ENCODE measurements at regions not wholly inside any gene's neighbourhood (a gene's known extent, or its start where the extent isn't known, plus 50 kb on each side); places are given as distances from the start of the nearest gene placed in this dataset.
A peak's percentile ranks its signal among the peaks of the same experiment; 100 is the strongest.

DNA sequence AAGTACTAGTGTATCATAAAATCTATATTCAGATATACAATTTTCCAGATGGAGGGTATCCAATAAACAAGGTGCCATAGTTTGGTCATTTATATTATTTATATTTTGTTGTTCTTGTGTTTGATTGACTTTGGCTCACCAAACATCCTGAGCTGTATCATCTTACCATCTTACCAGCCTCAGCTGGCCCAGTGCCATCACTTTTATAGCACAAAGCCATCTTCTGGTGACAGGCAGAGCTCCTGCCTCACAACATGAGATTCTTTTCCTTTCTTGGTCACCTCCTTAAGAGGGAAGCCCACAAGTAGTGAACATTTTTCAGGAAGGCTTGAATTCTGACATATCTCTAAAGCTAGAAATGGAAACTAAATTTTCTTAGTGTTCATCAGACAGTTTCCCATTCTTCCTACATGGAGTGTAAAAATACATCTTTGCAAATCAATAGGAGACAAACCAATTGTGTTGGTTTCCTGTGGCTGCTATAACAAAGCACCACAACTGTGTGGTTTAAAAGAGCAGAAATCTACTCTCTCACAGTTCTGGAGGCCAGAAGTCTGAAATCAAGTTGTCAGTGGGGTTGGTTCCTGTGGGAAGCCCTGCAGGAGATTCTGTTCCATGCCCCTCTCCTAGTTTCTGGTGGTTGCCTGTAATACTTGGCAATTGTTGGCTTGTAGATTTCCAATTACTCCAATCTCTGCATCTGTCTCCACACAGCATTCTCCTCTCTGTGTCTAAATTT is 341.8 kb downstream of the MAN2A1 start:
- DNase-seq (ENCODE audit: low read depth in 2 of 2): no peak

DNA sequence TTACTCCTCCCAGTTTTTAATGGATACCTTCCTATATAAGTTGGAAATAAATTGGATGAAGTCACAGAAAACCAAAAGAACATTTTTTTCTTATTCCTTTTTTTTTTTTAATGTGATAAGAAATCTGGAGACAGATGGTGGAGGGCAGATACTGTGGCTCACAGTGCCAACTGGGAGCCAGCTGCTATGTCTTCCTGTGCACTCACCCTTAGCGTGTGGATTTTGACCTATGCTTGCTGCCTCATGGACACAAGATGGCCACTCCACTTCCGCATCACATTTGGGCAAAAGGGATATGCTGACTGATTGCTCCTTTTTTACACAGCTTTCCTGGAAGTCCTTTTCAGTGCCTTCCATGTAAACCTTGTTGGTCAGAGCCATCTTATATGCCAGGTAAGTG is 342.6 kb downstream of the MAN2A1 start:
- no peak for DNase-seq (ENCODE audit: low read depth in 2 of 2)

DNA sequence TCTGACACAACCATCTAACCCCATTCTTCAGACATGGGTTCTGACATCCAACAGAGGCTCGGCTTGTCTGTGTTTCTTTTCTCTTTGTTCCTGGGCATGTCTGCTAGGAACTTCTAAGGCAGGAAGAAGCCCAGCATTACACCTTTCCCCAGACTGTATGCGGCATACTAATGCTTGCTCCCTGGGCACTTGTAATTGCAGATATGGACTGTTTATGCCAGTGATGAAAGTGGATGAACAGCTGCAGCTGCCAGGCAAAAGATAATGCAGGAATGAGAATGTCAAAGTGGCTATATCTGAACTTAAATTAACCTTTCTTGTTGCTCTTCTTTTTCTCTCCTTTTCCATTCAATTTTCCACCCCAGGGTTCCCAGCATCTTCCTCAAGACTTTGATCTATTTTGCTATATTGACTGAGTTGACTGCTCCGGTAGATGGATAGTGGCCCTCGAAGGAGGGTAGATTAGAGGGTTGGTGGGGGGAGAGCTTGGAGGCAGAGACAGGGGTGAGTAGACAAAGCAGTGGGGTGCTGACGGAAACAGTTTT is 344.4 kb downstream of the MAN2A1 start:
- DNase-seq (ENCODE audit: low read depth in 2 of 2): no peak

DNA sequence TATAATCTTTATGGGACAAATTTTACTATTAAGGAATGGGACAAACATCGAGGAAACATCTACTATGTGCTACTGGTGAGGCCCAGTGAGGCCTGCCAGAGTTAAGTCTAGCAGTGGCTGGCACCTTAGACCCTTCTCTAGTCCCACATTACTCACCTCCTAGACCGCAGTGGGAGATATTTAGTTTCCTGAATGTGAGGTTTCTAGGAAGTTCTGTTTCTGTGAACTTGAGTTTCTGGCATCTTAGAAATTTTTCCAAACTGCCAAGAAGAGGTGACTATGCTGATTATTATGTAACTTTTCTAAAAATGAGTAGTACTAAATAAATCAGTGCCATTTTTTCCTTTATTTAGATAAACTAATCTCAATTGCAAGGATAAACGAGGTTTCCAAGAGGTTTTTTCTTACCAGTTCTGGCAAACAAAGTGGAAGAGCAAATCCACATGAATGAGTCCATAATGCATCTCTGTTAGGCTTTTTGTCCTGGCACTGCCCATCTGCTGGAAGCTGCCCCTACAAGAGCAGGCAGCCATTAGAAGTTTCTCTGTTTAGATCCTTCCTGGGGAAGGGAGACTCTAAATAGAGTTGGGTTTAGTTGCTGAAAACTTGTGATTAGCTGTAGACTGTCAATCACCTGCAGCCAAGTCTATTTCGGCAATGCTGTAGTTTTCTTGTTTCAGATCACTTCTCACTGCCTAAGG is 348.7 kb downstream of the MAN2A1 start:
- DNase-seq (ENCODE audit: low read depth in 2 of 2): no peak

DNA sequence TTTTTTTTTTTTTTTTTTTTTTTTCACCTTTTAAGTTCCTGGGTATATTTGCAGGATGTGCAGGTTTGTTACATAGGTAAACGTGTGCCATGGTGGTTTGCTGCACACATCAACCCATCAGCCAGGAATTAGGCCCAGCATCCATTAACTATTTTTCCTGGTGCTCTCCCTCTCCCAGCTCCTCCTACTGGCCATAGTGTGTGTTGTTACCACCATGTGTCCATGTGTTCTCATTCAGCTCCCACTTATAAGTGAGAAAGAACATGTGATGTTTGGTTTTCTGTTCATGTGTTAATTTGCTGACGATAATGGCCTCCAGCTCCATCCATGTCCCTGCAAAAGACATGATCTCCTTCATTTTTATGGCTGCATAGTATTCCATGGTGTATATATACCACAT is 350.5 kb downstream of the MAN2A1 start:
- no peak for DNase-seq (ENCODE audit: low read depth in 2 of 2)

DNA sequence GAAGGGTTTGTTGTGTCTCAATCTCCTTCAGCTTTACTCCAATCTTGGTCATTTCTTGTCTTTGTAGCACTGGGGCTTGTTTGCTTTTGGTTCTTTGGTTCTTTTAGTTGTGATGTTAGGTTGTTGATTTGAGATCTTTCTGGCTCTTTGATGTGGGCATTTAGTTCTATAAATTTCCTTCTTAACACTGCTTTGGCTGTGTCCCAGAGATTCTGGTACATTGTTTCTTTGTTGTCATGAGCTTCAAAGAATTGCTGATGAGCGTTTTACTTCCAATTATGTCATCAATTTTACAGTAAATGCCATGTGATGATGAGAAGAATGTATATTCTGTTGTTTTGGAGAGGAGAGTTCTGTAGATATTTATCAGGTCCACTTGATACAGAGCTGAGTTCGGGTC is 353.3 kb downstream of the MAN2A1 start:
- no peak for DNase-seq (ENCODE audit: low read depth in 2 of 2)

DNA sequence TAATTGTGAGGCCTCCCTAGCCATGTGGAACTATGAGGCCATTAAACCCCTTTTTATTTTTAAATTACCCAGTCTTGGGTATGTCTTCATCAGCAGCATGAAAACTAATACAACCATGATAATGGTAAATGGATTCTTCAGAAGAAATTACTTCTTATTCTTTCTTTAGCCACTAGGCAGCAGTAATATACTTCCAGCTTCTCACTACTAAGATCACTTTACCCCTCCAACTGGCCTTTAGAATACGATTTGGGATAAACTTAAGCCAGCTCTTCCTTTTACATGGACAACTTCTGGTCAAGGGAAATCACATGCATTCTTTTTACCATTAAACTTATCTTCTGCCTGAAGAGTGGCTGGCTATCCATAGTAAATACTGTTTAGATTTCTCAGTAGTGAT is 355.4 kb downstream of the MAN2A1 start:
- no peak for DNase-seq (ENCODE audit: low read depth in 2 of 2)

DNA sequence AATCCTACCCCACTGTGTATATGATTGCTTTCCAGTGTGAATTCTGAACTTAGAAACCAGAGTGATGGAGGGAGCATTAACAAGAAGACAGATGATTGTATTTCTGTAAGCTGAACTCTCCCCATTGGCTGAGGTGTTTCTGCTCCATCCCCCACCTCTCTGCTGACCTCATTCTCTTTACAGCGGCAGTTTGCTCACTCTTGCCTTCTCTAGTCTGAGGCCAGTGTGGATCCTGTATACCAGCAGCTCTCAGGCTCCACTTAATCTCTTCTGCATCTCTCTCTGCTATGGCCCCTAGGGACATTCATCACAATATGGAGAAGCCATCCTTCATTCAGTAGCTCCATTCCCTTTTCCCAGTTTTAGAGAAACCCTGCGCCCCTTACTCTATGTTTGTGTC is 358.8 kb downstream of the MAN2A1 start:
- DNase-seq (ENCODE audit: low read depth in 2 of 2): no peak

DNA sequence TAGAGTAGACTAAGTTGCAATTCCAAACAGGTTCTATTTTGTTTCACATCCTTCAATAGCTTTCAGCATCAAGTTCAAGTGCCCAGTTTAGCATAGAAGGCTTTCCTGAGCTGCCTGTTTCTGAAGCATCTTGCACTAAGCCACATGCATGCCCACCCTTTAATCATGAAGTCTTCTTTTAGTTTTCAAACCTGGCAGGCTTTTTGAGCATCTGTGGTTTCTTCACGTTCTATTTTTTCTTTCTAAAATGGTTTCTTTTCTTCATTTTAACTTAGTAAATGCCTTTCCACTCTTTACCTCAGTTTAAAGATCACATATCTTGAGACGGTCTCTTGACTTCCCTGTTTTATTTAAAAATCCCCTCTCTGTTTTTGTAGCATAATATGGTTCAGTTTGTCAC is 360.1 kb downstream of the MAN2A1 start:
- DNase-seq (ENCODE audit: low read depth in 2 of 2): no peak

DNA sequence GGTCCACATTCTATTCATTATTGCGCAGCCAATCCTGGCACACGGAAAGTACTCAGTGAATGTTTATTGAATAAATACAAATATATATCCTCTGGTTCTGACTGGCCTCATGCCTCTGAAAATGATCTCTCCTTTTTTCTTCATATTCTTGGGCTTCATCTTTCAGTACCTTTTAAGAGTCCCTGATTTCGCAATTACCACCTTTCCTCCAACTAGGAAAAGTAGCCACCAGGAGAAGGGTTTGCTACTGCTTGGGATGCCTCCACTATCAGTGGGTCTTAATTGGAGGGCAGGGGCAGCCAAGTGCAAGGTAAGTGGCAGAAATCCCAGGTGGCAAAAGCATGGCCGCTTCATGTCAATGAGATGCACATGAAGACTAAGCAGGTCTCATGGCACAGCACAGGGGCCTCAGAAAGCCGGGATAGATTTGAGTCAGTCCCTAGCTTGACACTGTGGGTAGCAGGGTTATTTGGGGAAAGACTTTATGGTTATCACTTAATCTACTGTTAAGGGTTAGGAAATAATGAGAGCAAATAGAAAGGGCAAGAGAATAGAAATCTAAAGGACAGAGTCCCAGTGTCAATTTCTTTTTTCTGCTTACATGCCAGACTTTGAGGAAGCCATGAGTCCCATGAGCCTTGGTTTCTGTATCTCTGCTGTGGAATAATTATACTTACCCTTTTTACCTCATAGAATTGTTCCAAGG is 361.1 kb downstream of the MAN2A1 start:
- DNase-seq (ENCODE audit: low read depth in 2 of 2): no peak

DNA sequence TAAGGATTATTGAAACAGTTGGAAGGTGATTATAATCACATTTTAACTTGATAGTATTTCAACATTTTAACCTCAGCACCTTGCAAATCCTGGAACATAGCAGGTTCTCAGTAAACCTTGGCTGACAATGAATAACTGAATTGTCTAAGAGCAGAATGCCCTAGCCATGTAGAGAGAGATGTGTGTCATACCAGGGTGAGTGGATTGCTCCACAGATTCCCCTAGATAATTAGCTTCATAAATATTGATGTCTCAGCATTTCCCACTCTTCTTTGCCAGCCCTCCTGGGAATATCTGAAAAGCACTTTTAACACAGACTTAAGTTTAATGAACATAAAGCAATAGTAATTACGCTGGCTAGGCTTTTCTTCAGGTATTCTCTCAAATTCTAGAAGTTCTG is 363.5 kb downstream of the MAN2A1 start:
- DNase-seq (ENCODE audit: low read depth in 2 of 2): no peak

DNA sequence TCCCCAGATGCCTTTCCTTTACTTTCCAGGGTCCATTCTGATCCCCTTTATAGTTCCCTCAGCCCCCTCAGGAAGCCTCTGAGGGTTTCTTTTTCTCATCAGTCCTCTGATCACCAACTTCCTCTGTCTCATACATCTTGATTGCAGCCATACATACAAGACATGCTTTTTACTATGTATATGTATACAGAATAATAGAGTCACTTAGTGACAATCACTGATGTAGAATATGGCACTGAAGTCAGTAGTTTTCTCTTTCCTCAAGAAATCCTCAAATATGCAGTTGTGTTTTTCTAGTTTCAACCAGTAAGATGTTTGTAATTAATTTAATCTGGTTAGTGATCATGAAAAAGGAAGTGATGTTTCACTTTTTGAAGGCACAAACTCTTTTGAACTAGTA is 364.1 kb downstream of the MAN2A1 start:
- no peak for DNase-seq (ENCODE audit: low read depth in 2 of 2)

DNA sequence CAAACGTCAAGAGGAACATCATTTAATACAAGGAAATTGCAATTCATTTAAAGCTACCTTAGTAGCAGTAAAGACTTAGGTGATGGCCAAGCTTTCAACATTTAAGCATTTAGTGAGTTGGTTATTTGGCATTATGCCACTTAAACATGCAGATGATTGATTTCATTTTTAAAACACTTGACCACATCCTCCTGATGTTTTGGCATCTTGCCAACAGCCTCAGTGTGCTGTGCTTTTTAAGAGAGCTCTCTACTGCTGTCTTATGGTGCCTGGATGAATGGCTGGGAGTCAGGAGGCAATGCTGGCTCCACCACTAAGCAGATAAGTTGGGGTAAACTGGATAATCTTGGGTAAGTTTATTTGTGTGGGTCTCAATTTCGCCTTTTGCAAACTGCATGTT is 364.5 kb downstream of the MAN2A1 start:
- DNase-seq (ENCODE audit: low read depth in 2 of 2): peak; percentile 11 to 44

DNA sequence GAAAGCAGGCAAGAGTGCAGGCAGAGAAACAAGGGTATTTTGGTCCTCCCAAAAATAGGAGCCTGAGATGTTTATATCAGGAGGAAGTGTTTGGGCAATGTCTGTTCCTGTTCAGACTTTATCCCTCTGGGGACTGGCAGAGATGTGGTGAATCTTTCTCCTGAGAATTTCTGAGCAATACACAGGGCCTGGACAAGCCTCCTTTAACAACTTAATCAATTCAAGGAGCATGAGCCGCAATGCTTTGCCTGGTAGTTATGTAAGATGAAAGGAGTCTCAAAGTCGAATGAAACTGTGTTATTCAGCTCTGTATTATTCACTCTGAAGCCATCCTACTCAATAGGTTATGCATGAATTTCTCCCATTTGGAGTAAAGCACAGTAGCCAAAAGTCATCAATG is 365.6 kb downstream of the MAN2A1 start:
- DNase-seq (ENCODE audit: low read depth in 2 of 2): no peak

DNA sequence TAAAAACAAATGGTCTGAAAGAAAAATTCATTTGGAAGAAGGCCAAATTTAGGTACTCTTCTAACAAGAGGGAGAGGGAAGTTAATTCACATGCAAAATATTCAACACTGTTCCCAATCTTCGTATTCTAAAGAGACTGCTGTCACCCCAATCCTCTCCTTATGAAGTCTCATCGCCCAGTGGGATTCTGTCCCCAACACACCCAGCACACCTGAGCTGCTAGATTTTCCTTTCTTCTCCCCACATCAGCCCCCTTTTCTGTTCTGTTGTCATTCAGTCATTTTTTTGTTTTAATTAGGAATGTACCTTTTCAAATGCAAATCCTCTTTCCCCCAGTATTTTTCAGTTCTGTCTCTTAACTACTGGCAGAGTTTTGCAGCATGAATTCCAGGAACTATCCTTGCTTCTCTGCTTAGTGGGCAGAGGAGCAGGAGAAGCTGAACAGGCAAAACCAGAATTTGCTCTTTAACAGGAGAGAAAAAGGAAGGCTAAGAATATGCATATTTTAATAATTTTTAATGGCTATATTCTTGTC is 366.9 kb downstream of the MAN2A1 start:
- DNase-seq (ENCODE audit: low read depth in 2 of 2): no peak

DNA sequence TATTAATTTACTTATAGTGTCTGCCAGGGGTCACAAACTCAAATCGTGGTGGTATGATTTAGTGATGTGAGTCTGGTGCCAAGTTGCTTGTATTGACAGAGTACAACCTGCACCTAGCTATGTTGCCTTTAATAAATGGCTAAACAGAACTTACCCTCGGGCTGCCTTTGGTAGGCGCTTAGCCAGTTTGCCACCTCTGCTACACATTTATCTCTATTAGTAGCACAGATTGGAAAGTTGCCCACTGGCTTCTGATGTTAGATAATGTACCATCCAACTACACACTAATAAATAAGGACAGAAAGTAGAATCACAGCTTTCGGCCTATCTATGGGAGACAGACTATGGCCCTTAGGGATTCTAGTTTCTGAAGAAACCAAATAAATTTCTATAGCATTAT is 368.4 kb downstream of the MAN2A1 start:
- DNase-seq (ENCODE audit: low read depth in 2 of 2): no peak

DNA sequence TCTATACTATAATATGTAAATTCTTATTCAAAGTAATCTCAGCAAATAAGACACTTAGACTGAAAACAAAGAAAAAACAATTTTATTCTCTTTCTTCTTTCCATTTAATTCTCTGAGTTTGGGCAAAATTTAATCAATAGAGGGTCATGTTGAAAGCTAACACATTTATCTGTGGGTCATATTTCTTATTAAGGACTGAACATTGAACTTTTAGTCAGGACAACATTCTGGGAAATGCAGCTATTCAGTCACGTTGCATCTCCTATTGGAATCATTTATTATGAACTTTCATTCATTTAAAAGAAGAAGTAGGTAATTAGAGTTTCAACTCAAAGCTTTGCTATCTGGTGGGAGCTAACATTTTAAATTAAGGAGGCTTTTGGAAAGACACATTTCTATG is 372.5 kb downstream of the MAN2A1 start:
- DNase-seq (ENCODE audit: low read depth in 2 of 2): no peak

DNA sequence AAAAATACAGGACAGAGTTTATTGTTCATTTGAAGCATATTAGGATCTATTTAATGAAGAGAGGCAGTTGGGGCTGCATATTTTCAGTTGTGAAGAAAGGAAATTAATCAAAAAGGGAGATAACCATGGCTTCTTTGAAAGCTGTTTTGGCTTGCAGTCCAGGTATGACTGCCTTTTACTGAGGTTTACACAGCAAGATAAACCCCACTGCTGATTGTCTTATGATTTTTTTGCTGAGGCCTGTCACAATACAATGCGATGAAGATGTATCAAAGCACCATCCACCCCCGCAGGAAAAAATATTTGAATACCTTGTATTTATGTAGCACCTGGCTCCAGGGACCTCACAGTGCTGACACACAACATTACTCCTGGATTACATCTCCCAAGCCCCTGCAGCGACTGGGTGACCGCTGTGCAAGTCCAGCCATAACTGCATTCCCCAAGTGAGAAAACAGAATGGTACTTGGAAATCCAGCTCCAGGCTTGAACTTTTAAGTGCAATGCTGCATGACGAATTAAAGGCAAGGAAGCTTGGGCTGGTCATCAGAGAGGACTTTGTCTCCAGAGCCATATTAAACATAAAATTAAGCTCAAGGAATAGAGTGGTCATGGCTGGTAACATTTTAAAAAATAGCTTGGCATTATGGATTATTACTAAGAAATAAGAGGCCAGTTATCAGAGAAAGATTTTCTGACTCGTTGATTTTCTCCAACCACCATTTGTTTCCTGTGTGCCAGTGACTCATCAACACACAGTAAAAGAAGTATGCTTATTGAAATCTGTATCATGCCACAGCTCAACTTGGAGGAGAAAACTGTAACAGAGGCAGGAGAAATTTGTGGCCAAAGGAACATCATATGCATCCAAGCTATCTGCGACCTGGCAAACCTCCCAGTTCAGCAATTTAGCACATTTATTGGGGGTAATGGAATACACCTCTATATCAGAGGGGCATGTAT is 374.2 kb downstream of the MAN2A1 start:
- DNase-seq (ENCODE audit: low read depth in 2 of 2): no peak

DNA sequence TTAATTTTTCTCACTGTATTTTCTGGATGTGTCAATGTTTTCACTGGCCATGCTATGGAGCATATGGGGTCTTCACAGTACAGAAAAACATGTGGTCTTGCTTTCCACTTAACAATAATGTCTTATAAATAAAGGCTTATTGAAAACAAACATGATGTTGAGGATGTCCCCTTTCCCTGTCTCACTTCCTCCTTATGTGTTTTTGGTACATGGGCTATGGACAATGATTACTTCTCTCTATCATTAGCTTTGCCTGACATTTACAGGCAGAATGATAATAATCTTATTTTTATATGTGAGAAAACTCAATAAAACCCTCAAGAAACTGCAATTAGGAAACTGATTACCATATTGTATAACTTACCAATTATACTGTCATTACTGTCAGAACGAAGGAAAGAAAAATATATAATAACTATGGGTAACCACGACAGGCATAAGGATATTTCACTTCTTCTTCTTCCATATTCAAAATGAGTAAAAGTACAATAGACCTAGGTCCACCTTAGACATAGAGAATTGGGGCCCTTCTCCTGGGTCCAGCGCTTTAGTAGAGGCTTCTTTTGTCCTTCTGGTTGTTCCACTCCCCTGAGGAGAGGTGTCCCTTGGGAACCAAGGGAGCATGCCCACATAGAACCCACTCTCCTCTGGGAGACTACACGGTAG is 375.0 kb downstream of the MAN2A1 start:
- DNase-seq (ENCODE audit: low read depth in 2 of 2): no peak

DNA sequence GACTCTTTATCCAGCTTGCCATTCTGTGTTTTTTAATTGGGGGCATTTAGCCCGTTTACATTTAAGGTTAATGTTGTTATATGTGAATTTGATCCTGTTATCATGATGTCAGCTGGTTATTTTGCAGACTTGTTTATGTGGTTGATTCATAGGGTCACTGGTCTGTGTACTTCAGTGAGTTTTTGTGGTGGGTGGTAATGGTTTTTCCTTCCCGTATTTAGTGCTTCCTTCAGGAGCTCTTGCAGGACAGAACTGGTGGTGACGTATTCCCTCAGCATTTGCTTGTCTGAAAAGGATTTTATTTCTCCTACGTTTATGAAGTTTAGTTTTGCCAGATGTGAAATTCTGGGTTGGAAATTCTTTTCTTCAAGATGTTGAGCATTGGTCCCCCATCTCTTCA is 381.1 kb downstream of the MAN2A1 start:
- no peak for DNase-seq (ENCODE audit: low read depth in 2 of 2)

DNA sequence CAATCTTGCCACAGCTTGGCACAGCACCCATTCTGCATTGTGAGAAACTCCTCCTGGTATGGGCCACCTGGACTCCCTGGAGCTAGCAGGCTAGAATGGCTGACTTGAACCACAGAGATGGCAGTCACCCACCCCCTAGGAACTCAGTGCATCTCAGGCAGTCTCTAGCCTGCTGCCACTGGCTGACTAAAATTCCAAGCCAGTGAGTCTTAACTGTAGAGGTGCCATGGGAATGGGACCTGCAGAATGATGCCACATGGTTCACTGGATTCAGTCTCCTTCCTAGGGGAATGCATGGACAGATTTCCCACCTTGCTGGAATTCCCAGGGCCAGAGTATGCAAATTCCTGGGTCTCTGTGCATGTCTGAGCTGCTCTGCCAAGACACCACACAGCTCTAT is 382.9 kb downstream of the MAN2A1 start:
- DNase-seq (ENCODE audit: low read depth in 2 of 2): no peak

Data from stimulated activated CD4-positive, alpha-beta T cell treated with anti-CD3 and anti-CD28 coated beads, Interleukin-1b, Interleukin-23, amount 100 ng/mL, for 4 hours (primary cell).